H1 (cell line): ENCODE measurements at regions not wholly inside any gene's neighbourhood (a gene's known extent, or its start where the extent isn't known, plus 50 kb on each side); places are given as distances from the start of the nearest gene placed in this dataset.

Experiments
- CTBP2 ChIP-seq: IDR thresholded peaks from 2 replicates; pipeline ENCODE4 v1.7.0; 2011; ENCODE audit warnings: borderline replicate concordance, mild to moderate bottlenecking, moderate library complexity, mixed read lengths, low read length; ENCODE audit not compliant: insufficient read depth, insufficient read length
- JUN ChIP-seq: IDR thresholded peaks from 2 replicates; pipeline ENCODE4 v1.6.1; 2011; ENCODE audit warnings: low read depth, mild to moderate bottlenecking, improper control_type of control experiment, low read length
- SP1 ChIP-seq: IDR thresholded peaks from 2 replicates; pipeline ENCODE4 v1.6.1; 2011; ENCODE audit warnings: low read depth, low read length

DNA sequence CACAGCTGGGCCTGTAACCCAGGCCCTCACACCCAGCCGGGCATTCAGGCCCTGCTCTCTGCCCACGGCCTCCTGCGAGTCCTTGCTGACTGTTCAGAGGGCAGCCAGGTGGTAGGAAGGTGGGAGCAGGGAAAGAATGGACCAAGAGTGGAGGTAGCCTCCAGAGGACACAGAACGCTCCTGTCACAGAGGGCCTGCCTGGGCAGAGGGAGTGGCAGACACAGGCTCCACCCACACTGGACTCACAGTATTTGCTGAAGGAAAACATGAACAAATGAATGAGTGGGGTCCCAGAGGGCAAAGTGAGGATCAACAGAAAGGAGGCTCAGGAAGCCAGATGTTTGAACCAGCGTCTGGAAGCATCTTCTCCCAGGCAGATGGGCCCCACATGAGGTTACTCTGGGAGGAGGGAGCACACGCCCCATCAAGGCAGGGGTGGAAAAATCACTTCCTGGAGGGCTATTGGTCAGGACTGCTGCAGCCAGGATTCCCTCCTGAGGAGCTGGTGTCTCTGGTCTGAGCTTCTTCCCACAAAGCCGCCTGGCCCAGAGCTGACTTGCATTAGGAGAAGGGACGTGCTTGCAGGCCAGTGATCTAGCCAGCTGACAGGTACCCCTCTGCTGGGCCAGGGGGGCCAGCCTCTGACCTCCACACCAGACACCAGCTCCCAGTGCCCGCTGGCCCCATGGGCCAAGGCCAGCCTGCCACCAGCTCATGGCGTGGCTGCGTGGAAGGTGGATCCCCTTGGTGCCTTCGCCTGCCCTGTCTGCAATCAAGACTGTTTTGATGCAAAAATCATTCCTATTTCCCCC is 84.0 kb downstream of the THAP12 start (continued):
- TF ChIP-seq CTBP2 (no peak), JUN (no peak), SP1 (no peak)
